Endodermal cell (in vitro differentiated cells): ENCODE measurements at regions not wholly inside any gene's neighbourhood (a gene's known extent, or its start where the extent isn't known, plus 50 kb on each side); places are given as distances from the start of the nearest gene placed in this dataset.

Experiments used
- DNase-seq: peaks from one replicate; pipeline ENCODE4 v3.0.0-alpha.2; 2017
- H3K27ac ChIP-seq: 2 replicates; pipeline ENCODE4 v1.5.1; 2013; ENCODE audit warnings: mild to moderate bottlenecking, low read depth, low read length, moderate library complexity
- H3K27me3 ChIP-seq: 2 replicates; pipeline ENCODE4 v1.6.1; 2013; ENCODE audit warnings: mild to moderate bottlenecking, low read length, moderate library complexity; ENCODE audit not compliant: insufficient read depth, control insufficient read depth, poor library complexity, severe bottlenecking
- H3K36me3 ChIP-seq: 2 replicates; pipeline ENCODE4 v1.7.0; 2013; ENCODE audit warnings: mild to moderate bottlenecking, low read length, moderate library complexity; ENCODE audit not compliant: control insufficient read depth, insufficient read depth
- H3K4me1 ChIP-seq: one replicate; pipeline ENCODE4 v1.7.0; 2013; ENCODE audit warnings: low read length; ENCODE audit not compliant: control insufficient read depth, insufficient read depth
- H3K4me3 ChIP-seq: 2 replicates; pipeline ENCODE4 v1.5.1; 2013; ENCODE audit warnings: mild to moderate bottlenecking, low read length, moderate library complexity
- H3K9ac ChIP-seq: 2 replicates; pipeline ENCODE4 v1.6.1; 2013; ENCODE audit warnings: mild to moderate bottlenecking, low read length, moderate library complexity; ENCODE audit not compliant: poor library complexity, severe bottlenecking; ENCODE audit errors: extremely low read depth
- H3K9me3 ChIP-seq: 2 replicates; pipeline ENCODE4 v1.6.1; 2013; ENCODE audit warnings: mild to moderate bottlenecking, low read length, moderate library complexity; ENCODE audit not compliant: control insufficient read depth
- H3K27ac Mint-ChIP-seq: 2 replicates; pipeline ENCODE4 v1.8.0; 2020; ENCODE audit warnings: mixed read lengths
- H3K27me3 Mint-ChIP-seq: 2 replicates; pipeline ENCODE4 v1.8.0; 2021; ENCODE audit warnings: mild to moderate bottlenecking, mixed read lengths; ENCODE audit not compliant: insufficient read depth
- H3K36me3 Mint-ChIP-seq: 2 replicates; pipeline ENCODE4 v1.8.0; 2020; ENCODE audit warnings: low read depth, mixed read lengths
- H3K4me1 Mint-ChIP-seq: 2 replicates; pipeline ENCODE4 v1.8.0; 2020; ENCODE audit warnings: mixed read lengths
- H3K4me3 Mint-ChIP-seq: 2 replicates; pipeline ENCODE4 v1.8.0; 2020; ENCODE audit warnings: mild to moderate bottlenecking, moderate library complexity, mixed read lengths
- H3K9me3 Mint-ChIP-seq: 2 replicates; pipeline ENCODE4 v1.8.0; 2020; ENCODE audit warnings: mild to moderate bottlenecking, mixed read lengths
- CTCF ChIP-seq: fragments of 200-600 bp; sonication (generic); conservative IDR thresholded peaks from 2 replicates; pipeline ENCODE4 v1.5.0; 2021; ENCODE audit warnings: antibody characterized with exemption, mild to moderate bottlenecking
- WGBS, 2 experiments: methylation state at CpG; one replicate each; pipeline versions ENCODE4 v1.1.5 to v1.1.7; 2013; ENCODE audit warnings: missing lambda C conversion rate in 2 of 2, mixed read lengths in 1 of 2; ENCODE audit not compliant: insufficient coverage in 1 of 2, insufficient read length in 1 of 2; 5-methylcytosine and 5-hydroxymethylcytosine counted together

DNA sequence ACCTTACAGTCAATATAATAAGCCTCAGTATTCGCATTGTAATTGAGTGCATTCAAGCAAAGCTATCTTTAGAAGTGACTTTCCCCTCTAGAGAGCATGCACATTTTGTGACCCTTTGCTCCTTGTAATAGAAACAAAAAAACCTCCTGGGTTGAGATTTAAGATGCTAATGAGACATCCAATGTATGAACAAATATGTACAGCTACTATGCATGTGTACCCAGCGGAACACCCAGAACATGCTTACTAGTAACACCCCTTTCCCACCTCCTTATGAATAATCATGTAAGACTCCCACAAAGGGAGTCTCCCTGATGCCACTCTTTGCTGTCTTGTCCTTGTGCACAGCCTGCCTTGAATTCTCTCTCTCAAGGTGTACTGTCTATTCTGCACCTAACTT, 205.5 kb downstream of the PRR32 start:
- 97% methylated on average over 2 of the region's 2 CpGs; no CpG with 5 or more reads in 1 of the 2 experiments for WGBS, 2 experiments
- no peaks in the 10 kb centered on the region for H3K27me3 Mint-ChIP-seq
- H3K27ac Mint-ChIP-seq: no peak overlapping the region
- Histone ChIP-seq H3K9ac (no peak overlapping the region), H3K36me3 (no peaks in the 10 kb centered on the region), H3K27ac (no peak overlapping the region), H3K4me3 (no peak overlapping the region), H3K27me3 (no peaks in the 10 kb centered on the region), H3K4me1 (no peaks in the 10 kb centered on the region), H3K9me3 (no peaks in the 10 kb centered on the region)
- H3K9me3 Mint-ChIP-seq: peaks cover 6% of the 10 kb centered on the region
- H3K4me1 Mint-ChIP-seq: peaks cover 8% of the 10 kb centered on the region
- TF ChIP-seq CTCF: no peak
- no peak overlapping the region for H3K4me3 Mint-ChIP-seq
- no peak for DNase-seq
- no peaks in the 10 kb centered on the region for H3K36me3 Mint-ChIP-seq

- Mint-ChIP-seq H3K36me3 (no peaks in the 10 kb centered on the region), H3K27me3 (no peaks in the 10 kb centered on the region), H3K27ac (peak overlapping the region; percentile 14), H3K4me3 (no peak overlapping the region), H3K4me1 (peaks cover 8% of the 10 kb centered on the region), H3K9me3 (peaks cover 6% of the 10 kb centered on the region)
- 78% methylated on average over 3 of the region's 5 CpGs; no CpG with 5 or more reads in 1 of the 2 experiments for WGBS, 2 experiments
- no peak for DNase-seq
- Histone ChIP-seq H3K4me3 (no peak overlapping the region), H3K9me3 (no peaks in the 10 kb centered on the region), H3K36me3 (no peaks in the 10 kb centered on the region), H3K4me1 (no peaks in the 10 kb centered on the region), H3K27ac (no peak overlapping the region), H3K27me3 (no peaks in the 10 kb centered on the region), H3K9ac (no peak overlapping the region)
- TF ChIP-seq CTCF: no peak
Measured at GRCh38 chrX:127030016-127030748, 210.7 kb downstream of the PRR32 start.

- Mint-ChIP-seq H3K27ac (no peak overlapping the region), H3K36me3 (no peaks in the 10 kb centered on the region), H3K9me3 (no peaks in the 10 kb centered on the region), H3K4me1 (no peaks in the 10 kb centered on the region), H3K4me3 (no peak overlapping the region), H3K27me3 (no peaks in the 10 kb centered on the region)
- Histone ChIP-seq H3K4me1 (no peaks in the 10 kb centered on the region), H3K27me3 (no peaks in the 10 kb centered on the region), H3K36me3 (no peaks in the 10 kb centered on the region), H3K9me3 (no peaks in the 10 kb centered on the region), H3K27ac (no peak overlapping the region), H3K4me3 (no peak overlapping the region), H3K9ac (no peak overlapping the region)
- no peak for DNase-seq
- no peak for TF ChIP-seq CTCF
- WGBS, 2 experiments: 84% methylated on average over 2 of the region's 2 CpGs; no CpG with 5 or more reads in 1 of the 2 experiments
Measured at GRCh38 chrX:127037159-127037558, 217.6 kb downstream of the PRR32 start.
